ENCODE measurements at regions not wholly inside any gene's neighbourhood (a gene's known extent, or its start where the extent isn't known, plus 50 kb on each side); places are given as distances from the start of the nearest gene placed in this dataset.

DNA sequence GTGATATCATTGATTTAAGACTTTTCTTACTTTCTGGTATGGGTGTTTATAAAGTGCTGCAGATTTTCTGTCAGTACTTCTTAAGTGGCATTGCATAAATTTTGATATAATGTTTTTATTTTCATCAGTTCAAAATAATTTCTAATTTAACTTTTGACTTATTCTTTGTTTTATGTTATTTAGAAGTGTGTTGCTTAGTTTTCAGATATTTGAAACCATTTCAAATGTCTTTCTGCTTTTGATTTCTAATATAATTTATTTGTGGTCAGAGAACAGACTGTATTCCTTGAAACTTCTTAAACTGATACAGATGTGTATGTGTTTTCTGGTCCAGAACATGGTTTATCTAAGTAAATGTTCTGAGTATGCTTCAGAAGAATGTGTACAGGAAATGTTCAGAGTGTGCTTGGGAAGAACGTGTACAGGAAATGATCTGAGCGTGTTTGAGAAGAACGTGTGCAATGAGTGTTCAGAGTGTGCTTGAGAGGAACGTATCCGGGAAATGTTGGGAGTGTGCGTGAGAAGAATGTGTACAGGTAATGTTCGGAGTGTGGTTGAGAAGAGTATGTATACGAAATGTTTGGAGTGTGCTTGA lies 265.7 kb upstream of the HS6ST1 start:
- H3K27me3 ChIP-seq, result no peaks in the 10 kb centered on the region
- no peaks in the 10 kb centered on the region for H3K36me3 ChIP-seq
- TF ChIP-seq CTCF (IDR thresholded peaks at IDR 0.05), result no peak
- H3K9me3 ChIP-seq, result no peaks in the 10 kb centered on the region
- no peak overlapping the region for H3K27ac ChIP-seq
- H3K4me1 ChIP-seq (ENCODE audit: control insufficient read depth in 1 of 2, insufficient read depth in 1 of 2, low read depth in 1 of 2, low read length in 1 of 2), result no peaks in the 10 kb centered on the region
- no peak overlapping the region for H3K4me3 ChIP-seq (ENCODE audit: low read depth in 1 of 2, low read length in 1 of 2)

DNA sequence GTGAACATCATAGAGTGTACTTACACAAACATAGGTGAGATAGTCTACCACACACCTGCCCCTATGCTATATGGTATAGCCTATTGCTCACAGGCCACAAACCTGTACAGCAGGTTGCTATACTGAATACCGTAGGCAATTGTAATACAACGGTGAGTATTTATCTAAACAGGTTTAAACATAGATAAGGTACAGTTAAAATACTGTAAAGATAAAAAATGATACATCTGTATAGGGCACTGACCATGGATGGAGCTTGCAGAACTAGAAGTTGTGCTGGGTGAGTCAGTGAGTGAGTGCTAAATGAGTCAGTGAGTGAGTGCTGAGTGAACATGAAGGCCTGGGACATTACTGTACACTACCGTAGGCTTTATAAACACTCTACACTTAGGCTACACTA lies 267.0 kb upstream of the HS6ST1 start:
- Histone ChIP-seq H3K9me3 (no peaks in the 10 kb centered on the region), H3K36me3 (no peaks in the 10 kb centered on the region), H3K4me1 (ENCODE audit: control insufficient read depth in 1 of 2, insufficient read depth in 1 of 2, low read depth in 1 of 2, low read length in 1 of 2) (no peaks in the 10 kb centered on the region), H3K27ac (no peak overlapping the region), H3K27me3 (no peaks in the 10 kb centered on the region), H3K4me3 (ENCODE audit: low read depth in 1 of 2, low read length in 1 of 2) (no peak overlapping the region)
- TF ChIP-seq CTCF (IDR thresholded peaks at IDR 0.05), result no peak

DNA sequence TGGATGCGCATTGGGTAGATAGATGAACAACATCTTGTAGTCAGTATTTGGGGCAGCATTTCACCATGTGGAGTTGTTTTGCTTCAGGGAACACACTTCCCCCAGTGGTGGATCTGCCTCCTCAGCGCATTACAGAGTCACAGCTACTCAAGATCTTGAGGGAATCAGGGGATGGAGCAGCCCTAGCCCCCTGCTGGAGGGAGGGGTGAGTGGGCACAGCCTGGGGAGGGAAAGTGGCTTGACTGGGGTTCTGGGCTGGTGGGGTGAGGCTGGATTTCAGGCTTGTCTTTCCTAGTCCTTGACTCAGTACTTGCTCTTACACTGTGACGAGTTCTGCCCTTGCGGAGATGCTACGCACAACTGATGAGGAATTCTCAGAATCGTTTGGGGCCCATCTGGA lies 271.0 kb upstream of the HS6ST1 start:
- Histone ChIP-seq H3K9me3 (no peaks in the 10 kb centered on the region), H3K4me1 (ENCODE audit: control insufficient read depth in 1 of 2, insufficient read depth in 1 of 2, low read depth in 1 of 2, low read length in 1 of 2) (no peaks in the 10 kb centered on the region), H3K36me3 (no peaks in the 10 kb centered on the region), H3K27me3 (no peaks in the 10 kb centered on the region), H3K27ac (no peak overlapping the region), H3K4me3 (ENCODE audit: low read depth in 1 of 2, low read length in 1 of 2) (no peak overlapping the region)
- no peak for TF ChIP-seq CTCF (IDR thresholded peaks at IDR 0.05)

- H3K9me3 ChIP-seq, result no peaks in the 10 kb centered on the region
- no peaks in the 10 kb centered on the region for H3K36me3 ChIP-seq
- no peak overlapping the region for H3K27ac ChIP-seq
- H3K27me3 ChIP-seq, result no peaks in the 10 kb centered on the region
- H3K4me3 ChIP-seq (ENCODE audit: low read depth in 1 of 2, low read length in 1 of 2), result no peak overlapping the region
- TF ChIP-seq CTCF (IDR thresholded peaks at IDR 0.05), result no peak
- H3K4me1 ChIP-seq (ENCODE audit: control insufficient read depth in 1 of 2, insufficient read depth in 1 of 2, low read depth in 1 of 2, low read length in 1 of 2), result no peaks in the 10 kb centered on the region
Measured at GRCh38 chr2:128590309-128591021, 271.8 kb upstream of the HS6ST1 start.

GRCh38 chr2:128591022-128591860 lies 272.6 kb upstream of the HS6ST1 start:
- Histone ChIP-seq H3K27ac (no peak overlapping the region), H3K9me3 (no peaks in the 10 kb centered on the region), H3K36me3 (no peaks in the 10 kb centered on the region), H3K4me1 (ENCODE audit: control insufficient read depth in 1 of 2, insufficient read depth in 1 of 2, low read depth in 1 of 2, low read length in 1 of 2) (no peaks in the 10 kb centered on the region), H3K27me3 (no peaks in the 10 kb centered on the region), H3K4me3 (ENCODE audit: low read depth in 1 of 2, low read length in 1 of 2) (no peak overlapping the region)
- no peak for TF ChIP-seq CTCF (IDR thresholded peaks at IDR 0.05)
